H9 (cell line): ENCODE measurements at regions not wholly inside any gene's neighbourhood (a gene's known extent, or its start where the extent isn't known, plus 50 kb on each side); places are given as distances from the start of the nearest gene placed in this dataset.
A peak's percentile ranks its signal among the peaks of the same experiment; 100 is the strongest.

Experiments
- DNase-seq: peaks from one replicate; pipeline ENCODE4 v3.0.0-alpha.2; 2017
- H2AFZ ChIP-seq: one replicate; pipeline ENCODE4 v1.6.1; 2013; ENCODE audit warnings: mild to moderate bottlenecking, low read length, control low read depth, moderate library complexity
- H2AK5ac ChIP-seq: 2 replicates; pipeline ENCODE4 v1.6.1; 2013; ENCODE audit warnings: low read length, control low read depth, mixed read lengths; ENCODE audit not compliant: insufficient read length
- H2BK120ac ChIP-seq: one replicate; pipeline ENCODE4 v1.6.1; 2013; ENCODE audit warnings: low read depth, mild to moderate bottlenecking, low read length, control low read depth, inconsistent platforms; ENCODE audit not compliant: poor library complexity, severe bottlenecking
- H2BK12ac ChIP-seq: 2 replicates; pipeline ENCODE4 v1.6.1; 2013; ENCODE audit warnings: low read length, control low read depth, mixed read lengths, low read depth; ENCODE audit not compliant: insufficient read length
- H2BK15ac ChIP-seq: 2 replicates; pipeline ENCODE4 v1.6.1; 2013; ENCODE audit warnings: low read depth, low read length, control low read depth
- H2BK20ac ChIP-seq: one replicate; pipeline ENCODE4 v1.6.1; 2013; ENCODE audit warnings: low read depth, mild to moderate bottlenecking, low read length, control low read depth, inconsistent platforms; ENCODE audit not compliant: poor library complexity, severe bottlenecking
- H2BK5ac ChIP-seq: 2 replicates; pipeline ENCODE4 v1.6.1; 2013; ENCODE audit warnings: low read length, control low read depth, mixed read lengths; ENCODE audit not compliant: insufficient read length
- H3K14ac ChIP-seq: 2 replicates; pipeline ENCODE4 v1.6.1; 2013; ENCODE audit warnings: low read length, control low read depth; ENCODE audit not compliant: insufficient read depth
- H3K18ac ChIP-seq: 2 replicates; pipeline ENCODE4 v1.6.1; 2013; ENCODE audit warnings: low read depth, mild to moderate bottlenecking, mixed read lengths, low read length, control low read depth; ENCODE audit not compliant: insufficient read length
- H3K23ac ChIP-seq: 2 replicates; pipeline ENCODE4 v1.6.1; 2013; ENCODE audit warnings: low read length, control low read depth, mixed read lengths, low read depth; ENCODE audit not compliant: insufficient read length
- H3K23me2 ChIP-seq: 2 replicates; pipeline ENCODE4 v1.6.1; 2013; ENCODE audit warnings: low read depth, mild to moderate bottlenecking, mixed read lengths, low read length, control low read depth; ENCODE audit not compliant: insufficient read length, poor library complexity, severe bottlenecking
- H3K27ac ChIP-seq: 2 replicates; pipeline ENCODE4 v1.5.1; 2013; ENCODE audit warnings: low read length, control low read depth, mixed read lengths, low read depth; ENCODE audit not compliant: insufficient read length
- H3K27me3 ChIP-seq: 2 replicates; pipeline ENCODE4 v1.6.1; 2013; ENCODE audit warnings: low read length, control low read depth, inconsistent platforms; ENCODE audit not compliant: insufficient read depth
- H3K4ac ChIP-seq: 2 replicates; pipeline ENCODE4 v1.6.1; 2013; ENCODE audit warnings: low read depth, mild to moderate bottlenecking, control low read depth, inconsistent platforms, low read length, moderate library complexity
- H3K4me1 ChIP-seq: 2 replicates; pipeline ENCODE4 v1.6.1; 2013; ENCODE audit warnings: low read length, control low read depth, inconsistent platforms; ENCODE audit not compliant: insufficient read depth
- H3K4me2 ChIP-seq: 2 replicates; pipeline ENCODE4 v1.6.1; 2013; ENCODE audit warnings: low read length, control low read depth, mixed read lengths; ENCODE audit not compliant: insufficient read length, insufficient read depth
- H3K56ac ChIP-seq: 2 replicates; pipeline ENCODE4 v1.6.1; 2013; ENCODE audit warnings: low read depth, mild to moderate bottlenecking, mixed read lengths, low read length, control low read depth; ENCODE audit not compliant: insufficient read length
- H3K79me1 ChIP-seq: 2 replicates; pipeline ENCODE4 v1.6.1; 2013; ENCODE audit warnings: low read depth, mild to moderate bottlenecking, moderate library complexity, low read length, control low read depth, inconsistent platforms; ENCODE audit not compliant: insufficient read depth, poor library complexity, severe bottlenecking
- H3K79me2 ChIP-seq: 2 replicates; pipeline ENCODE4 v1.6.1; 2013; ENCODE audit warnings: low read length, control low read depth, inconsistent platforms; ENCODE audit not compliant: insufficient read depth
- H3K9ac ChIP-seq: 2 replicates; pipeline ENCODE4 v1.6.1; 2013; ENCODE audit warnings: low read length, control low read depth, mixed read lengths; ENCODE audit not compliant: insufficient read length; ENCODE audit errors: extremely low read depth
- H3K9me3 ChIP-seq: one replicate; pipeline ENCODE4 v1.6.1; 2013; ENCODE audit warnings: low read depth, low read length, inconsistent platforms; ENCODE audit not compliant: control insufficient read depth
- H3T11ph ChIP-seq: one replicate; pipeline ENCODE4 v1.6.1; 2013; ENCODE audit warnings: mild to moderate bottlenecking, low read length, control low read depth, inconsistent platforms
- H4K20me1 ChIP-seq: one replicate; pipeline ENCODE4 v1.6.1; 2013; ENCODE audit not compliant: control insufficient read depth, insufficient read length, insufficient read depth
- H4K5ac ChIP-seq: 2 replicates; pipeline ENCODE4 v1.6.1; 2013; ENCODE audit warnings: low read depth, mild to moderate bottlenecking, mixed read lengths, low read length, control low read depth; ENCODE audit not compliant: insufficient read length
- H4K8ac ChIP-seq: replicated peaks from 2 replicates; pipeline ENCODE4 v1.6.1; 2013; ENCODE audit warnings: low read length, control low read depth, mixed read lengths, low read depth; ENCODE audit not compliant: insufficient read length
- H4K91ac ChIP-seq: 2 replicates; pipeline ENCODE4 v1.6.1; 2013; ENCODE audit warnings: low read depth, mild to moderate bottlenecking, moderate library complexity, mixed read lengths, low read length, control low read depth; ENCODE audit not compliant: insufficient read length
- H3K27ac Mint-ChIP-seq, 3 experiments: 2 replicates in 2 of 3; 3 replicates in 1 of 3; pipeline ENCODE4 v1.8.0; 2020 to 2021; ENCODE audit warnings: mixed read lengths in 3 of 3, mild to moderate bottlenecking in 1 of 3, moderate library complexity in 1 of 3
- H3K27me3 Mint-ChIP-seq: 2 replicates; pipeline ENCODE4 v1.8.0; 2021; ENCODE audit warnings: low read depth, mild to moderate bottlenecking, moderate library complexity, mixed read lengths
- H3K36me3 Mint-ChIP-seq, 3 experiments: 2 replicates in 2 of 3; 3 replicates in 1 of 3; pipeline ENCODE4 v1.8.0; 2020 to 2021; ENCODE audit warnings: low read depth in 3 of 3, mixed read lengths in 3 of 3; ENCODE audit not compliant: insufficient read depth in 1 of 3
- H3K4me1 Mint-ChIP-seq, 2 experiments: 2 replicates each; pipeline ENCODE4 v1.8.0; 2020; ENCODE audit warnings: mixed read lengths in 2 of 2
- H3K4me3 Mint-ChIP-seq, 2 experiments: 2 replicates in 1 of 2; 3 replicates in 1 of 2; pipeline ENCODE4 v1.8.0; 2020 to 2021; ENCODE audit warnings: mild to moderate bottlenecking in 2 of 2, mixed read lengths in 2 of 2, moderate library complexity in 1 of 2
- H3K9me3 Mint-ChIP-seq, 2 experiments: 2 replicates in 1 of 2; 3 replicates in 1 of 2; pipeline ENCODE4 v1.8.0; 2020; ENCODE audit warnings: mild to moderate bottlenecking in 2 of 2, mixed read lengths in 2 of 2, moderate library complexity in 1 of 2
- CTCF ChIP-seq: fragments of 200-600 bp; sonication (generic); conservative IDR thresholded peaks from 3 replicates; pipeline ENCODE4 v1.8.0; 2021; ENCODE audit warnings: antibody characterized with exemption, mild to moderate bottlenecking
- WGBS: extraction: QIAGEN DNeasy Blood & Tissue Kit; methylation state at CpG from one replicate; pipeline ENCODE4 v1.1.7; 2013; ENCODE audit warnings: missing lambda C conversion rate, low lambda C conversion rate, mixed read lengths; ENCODE audit not compliant: insufficient read length; ENCODE audit errors: extremely low coverage; 5-methylcytosine and 5-hydroxymethylcytosine counted together

GRCh38 chr4:15163284-15163645 is 161.0 kb downstream of the CPEB2 start:
- no peaks in the 10 kb centered on the region for H3K9me3 ChIP-seq
- H4K8ac ChIP-seq, result no peak overlapping the region
- no peak overlapping the region for H3K56ac ChIP-seq
- H2BK15ac ChIP-seq, result no peak overlapping the region
- no peak overlapping the region for H2BK12ac ChIP-seq
- Mint-ChIP-seq H3K4me3 (no peak overlapping the region), H3K27ac (0 out of 7 replicates have a peak overlapping the region, but pooled peaks of 1 of the 3 experiments have one; percentile 13), H3K4me1 (peaks cover 53% of the 10 kb centered on the region in 2 experiments), H3K9me3 (no peaks in the 10 kb centered on the region; a peak in 1 of 5 replicates), H3K27me3 (peaks cover 12% of the 10 kb centered on the region), H3K36me3 (no peaks in the 10 kb centered on the region; a peak in 1 of 7 replicates)
- H3K27ac ChIP-seq, result no peak overlapping the region
- H3K79me2 ChIP-seq, result no peaks in the 10 kb centered on the region
- H4K91ac ChIP-seq, result no peak overlapping the region
- H3K14ac ChIP-seq, result no peak overlapping the region
- no peaks in the 10 kb centered on the region for H4K20me1 ChIP-seq
- H3K27me3 ChIP-seq, result no peaks in the 10 kb centered on the region
- H4K5ac ChIP-seq, result no peak overlapping the region
- H3K9ac ChIP-seq, result no peak overlapping the region
- H2AFZ ChIP-seq, result no peak overlapping the region
- no peak overlapping the region for H3K4me2 ChIP-seq
- no peaks in the 10 kb centered on the region for H3K79me1 ChIP-seq
- no peak overlapping the region for H2AK5ac ChIP-seq
- H3K4ac ChIP-seq, result no peak overlapping the region
- H3K4me1 ChIP-seq, result peaks cover 11% of the 10 kb centered on the region; the same call in 1 of the 2 replicates
- H2BK120ac ChIP-seq, result no peak overlapping the region
- no peak overlapping the region for H2BK20ac ChIP-seq
- H2BK5ac ChIP-seq, result no peak overlapping the region
- no peak overlapping the region for H3K18ac ChIP-seq
- H3T11ph ChIP-seq, result no peak overlapping the region
- H3K23me2 ChIP-seq, result peaks cover 2% of the 10 kb centered on the region
- no CpG with 5 or more reads among the region's 4 CpGs for WGBS
- H3K23ac ChIP-seq, result no peak overlapping the region
- no peak for TF ChIP-seq CTCF
- DNase-seq, result no peak
